Epithelial cell of proximal tubule (primary cell): ENCODE measurements at regions not wholly inside any gene's neighbourhood (a gene's known extent, or its start where the extent isn't known, plus 50 kb on each side); places are given as distances from the start of the nearest gene placed in this dataset.

Source experiments
- DNase-seq: peaks from one replicate; pipeline ENCODE4 v3.0.0-alpha.2; 2011; ENCODE audit warnings: low read depth
- H3K4me3 ChIP-seq: 2 replicates; pipeline ENCODE4 v1.5.1; 2011; ENCODE audit warnings: low read depth, mild to moderate bottlenecking, low read length
- TF ChIP-seq, protein P1 (sequence below): conservative IDR thresholded peaks from 2 replicates; pipeline ENCODE4 v1.5.1; 2012; ENCODE audit warnings: low read depth, mild to moderate bottlenecking, low read length

DNA sequence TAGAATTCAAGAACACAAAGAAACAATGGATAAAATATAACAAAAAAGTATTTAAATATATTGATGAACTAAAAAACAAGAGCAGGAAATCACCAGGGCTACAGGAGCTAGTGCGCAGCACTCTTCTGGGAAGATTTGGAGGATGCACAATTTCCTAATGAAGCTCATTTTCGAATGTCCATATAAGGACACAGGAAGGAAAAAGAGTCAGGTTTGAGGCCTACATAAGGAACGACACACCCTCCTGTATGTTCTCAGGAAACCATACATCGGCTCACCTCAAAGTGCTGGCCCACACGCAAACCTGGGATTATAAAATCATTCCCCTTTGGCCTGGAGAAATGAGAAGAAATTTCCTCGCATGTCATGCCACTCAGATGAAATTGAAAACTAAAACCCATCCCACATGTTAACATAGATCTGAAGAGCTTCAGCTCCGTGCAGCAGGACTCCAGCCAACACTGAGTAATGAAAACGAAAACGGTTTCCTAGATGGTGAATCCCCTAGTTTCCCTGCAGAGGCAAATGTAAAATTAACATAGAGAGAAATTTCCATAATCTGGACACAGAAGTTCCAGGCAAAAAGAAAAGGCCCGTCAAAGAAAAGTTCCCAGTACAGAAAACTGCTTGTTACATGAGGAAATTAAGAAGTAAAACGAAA, 825.8 kb downstream of the SOCS6 start:
- H3K4me3 ChIP-seq, result no peak overlapping the region

DNA sequence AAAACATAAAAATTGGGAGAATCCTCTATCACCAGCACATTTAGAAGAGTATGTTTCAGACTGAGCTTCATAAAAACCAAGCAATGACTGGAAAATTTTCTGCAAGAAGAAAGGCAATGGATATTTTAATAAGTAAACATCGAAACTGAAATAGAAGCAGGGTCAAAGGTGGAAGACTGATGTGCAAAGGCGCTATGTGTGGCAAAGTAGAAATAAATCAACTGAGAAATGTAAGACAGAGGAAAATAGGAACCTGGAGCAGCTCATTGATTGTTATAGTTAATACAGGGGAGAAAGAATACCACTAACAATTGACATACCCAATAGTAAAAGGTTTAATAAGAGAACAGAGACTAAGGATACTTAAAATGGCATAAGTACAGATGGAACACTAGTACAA, 818.4 kb downstream of the SOCS6 start:
- H3K4me3 ChIP-seq, result no peak overlapping the region
- no peak for DNase-seq
- TF ChIP-seq, protein P1, sequence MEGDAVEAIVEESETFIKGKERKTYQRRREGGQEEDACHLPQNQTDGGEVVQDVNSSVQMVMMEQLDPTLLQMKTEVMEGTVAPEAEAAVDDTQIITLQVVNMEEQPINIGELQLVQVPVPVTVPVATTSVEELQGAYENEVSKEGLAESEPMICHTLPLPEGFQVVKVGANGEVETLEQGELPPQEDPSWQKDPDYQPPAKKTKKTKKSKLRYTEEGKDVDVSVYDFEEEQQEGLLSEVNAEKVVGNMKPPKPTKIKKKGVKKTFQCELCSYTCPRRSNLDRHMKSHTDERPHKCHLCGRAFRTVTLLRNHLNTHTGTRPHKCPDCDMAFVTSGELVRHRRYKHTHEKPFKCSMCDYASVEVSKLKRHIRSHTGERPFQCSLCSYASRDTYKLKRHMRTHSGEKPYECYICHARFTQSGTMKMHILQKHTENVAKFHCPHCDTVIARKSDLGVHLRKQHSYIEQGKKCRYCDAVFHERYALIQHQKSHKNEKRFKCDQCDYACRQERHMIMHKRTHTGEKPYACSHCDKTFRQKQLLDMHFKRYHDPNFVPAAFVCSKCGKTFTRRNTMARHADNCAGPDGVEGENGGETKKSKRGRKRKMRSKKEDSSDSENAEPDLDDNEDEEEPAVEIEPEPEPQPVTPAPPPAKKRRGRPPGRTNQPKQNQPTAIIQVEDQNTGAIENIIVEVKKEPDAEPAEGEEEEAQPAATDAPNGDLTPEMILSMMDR, result no peak

More for the DNA sequence above, 825.8 kb downstream of the SOCS6 start:
- TF ChIP-seq, protein P1, result no peak
- no peak for DNase-seq

DNA sequence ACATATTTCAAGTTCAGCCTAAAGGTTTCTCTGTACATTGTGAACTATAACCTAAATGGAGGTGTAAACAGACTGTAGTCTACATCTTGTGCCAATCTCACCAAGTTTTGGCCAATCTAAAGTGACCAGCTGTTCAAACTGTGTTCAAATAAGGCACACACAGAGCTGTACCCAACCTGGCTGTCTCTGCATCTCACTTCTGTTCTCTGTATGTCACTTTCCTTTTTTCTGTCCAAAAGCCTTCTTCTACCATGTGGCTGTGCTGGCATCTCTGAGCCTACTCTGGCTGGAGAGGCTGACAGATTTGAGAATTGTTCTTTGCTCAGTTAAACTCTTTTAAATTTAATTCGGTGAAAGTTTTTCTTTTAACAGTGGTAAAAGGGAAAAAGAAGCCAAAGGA, 817.9 kb downstream of the SOCS6 start:
- H3K4me3 ChIP-seq, result no peak overlapping the region
- no peak for DNase-seq
- TF ChIP-seq, protein P1, result no peak

DNA sequence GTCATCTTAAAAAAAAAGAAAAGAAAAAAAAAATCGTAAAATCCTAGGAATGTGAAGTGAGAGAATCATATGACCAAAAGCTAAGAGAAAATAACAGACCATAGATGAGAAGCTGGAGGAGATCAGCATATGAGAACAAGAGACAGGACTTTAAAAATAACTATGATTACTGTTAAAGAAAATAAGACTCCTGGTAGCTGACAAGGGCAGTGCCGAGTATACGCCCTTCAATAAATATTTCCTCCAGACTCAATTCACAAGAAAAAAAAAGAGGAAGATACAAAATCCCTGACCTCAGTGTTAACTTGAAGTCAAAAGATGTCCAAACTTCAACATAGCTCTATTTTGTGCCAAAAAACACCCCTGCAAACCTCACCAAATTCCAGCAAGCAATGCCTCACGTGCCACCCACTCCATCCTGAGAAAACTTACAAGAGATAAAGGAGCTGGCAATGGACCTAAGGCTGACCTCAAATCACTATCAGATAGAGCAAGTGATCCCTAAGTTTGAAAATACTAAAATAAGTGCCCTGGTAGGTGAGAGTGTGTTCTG, 817.2 kb downstream of the SOCS6 start:
- H3K4me3 ChIP-seq, result no peak overlapping the region
- DNase-seq, result no peak
- TF ChIP-seq, protein P1, result no peak

DNA sequence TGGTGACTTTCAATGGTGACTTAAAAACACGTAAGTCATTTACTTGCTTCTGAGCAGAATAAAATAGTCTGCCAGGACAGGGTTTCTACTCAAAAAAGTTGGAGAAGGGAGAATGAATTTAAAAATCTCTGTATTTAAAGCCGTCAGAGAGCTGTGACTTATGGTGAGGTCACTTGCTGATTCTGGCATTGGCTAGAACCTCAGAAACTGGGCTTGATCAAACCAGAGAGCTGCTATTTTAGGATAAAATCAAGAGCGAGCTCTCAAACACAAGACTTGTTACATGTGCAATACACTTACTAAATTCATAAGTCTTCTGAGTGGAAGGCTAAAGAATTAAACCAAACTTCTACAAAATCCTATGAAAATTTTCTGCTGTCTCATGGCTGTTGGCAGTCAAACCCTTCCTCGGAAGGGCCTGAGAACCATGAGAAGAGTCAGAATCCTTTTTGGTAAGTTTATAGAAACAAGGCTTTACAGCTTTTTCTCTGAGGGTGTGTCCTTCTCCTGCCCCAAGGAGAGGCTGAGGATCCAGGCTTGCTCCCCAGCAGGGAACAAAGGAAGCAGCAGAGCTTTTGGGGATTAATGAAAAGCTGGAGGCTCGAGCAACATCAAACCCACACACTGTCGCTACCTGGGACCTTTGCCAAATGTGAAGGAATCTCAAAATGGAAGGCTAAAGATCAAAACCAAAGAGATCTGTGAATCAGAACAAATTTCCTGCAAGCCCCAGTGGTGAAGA, 816.4 kb downstream of the SOCS6 start:
- TF ChIP-seq, protein P1, result no peak
- H3K4me3 ChIP-seq, result no peak overlapping the region
- no peak for DNase-seq

DNA sequence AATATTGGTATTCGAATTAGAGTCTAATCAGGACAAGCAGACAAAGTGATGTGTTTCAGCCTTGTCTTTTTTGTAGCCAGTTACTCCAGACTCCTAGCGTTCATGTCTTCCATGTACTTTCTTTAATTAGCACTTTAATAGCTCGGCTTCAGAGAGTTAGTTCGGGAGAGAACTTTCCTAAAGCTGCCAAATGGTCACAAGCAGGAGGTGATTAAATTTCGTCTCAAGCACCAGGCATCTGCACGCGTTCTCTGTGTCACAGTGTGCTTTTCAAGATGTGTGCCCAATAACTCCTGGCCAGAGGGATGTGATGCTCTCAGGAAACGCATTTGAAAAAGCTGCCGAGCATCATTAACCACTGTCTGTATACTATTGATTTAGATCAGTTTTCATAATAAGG, 790.8 kb downstream of the SOCS6 start:
- H3K4me3 ChIP-seq, result no peak overlapping the region
- no peak for DNase-seq
- TF ChIP-seq, protein P1, result no peak
